ENCODE measurements at regions not wholly inside any gene's neighbourhood (a gene's known extent, or its start where the extent isn't known, plus 50 kb on each side); places are given as distances from the start of the nearest gene placed in this dataset.
"Not testable (repeated sequence)": the region's sequence is repeated elsewhere in the genome, so short reads cannot be mapped to it uniquely, and the experiment has no call there.

DNA sequence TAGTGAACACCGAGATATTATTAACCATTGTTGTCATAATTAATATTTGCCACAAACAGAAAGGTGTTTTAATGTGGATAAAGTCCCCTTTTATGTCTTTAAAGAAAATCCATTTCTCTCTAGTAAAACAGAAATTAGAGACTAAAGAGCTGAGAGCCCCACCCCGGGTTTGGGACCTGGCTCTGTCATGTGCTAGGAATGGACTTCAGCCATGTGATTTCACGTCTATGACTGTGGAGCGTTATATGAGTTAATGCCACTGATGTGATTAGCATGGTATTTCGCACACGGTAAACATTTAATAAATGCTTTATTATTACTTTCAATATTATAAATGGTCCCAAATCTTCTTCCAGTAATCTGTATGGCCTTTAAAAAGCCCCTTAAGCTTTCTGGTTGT is 205.0 kb upstream of the NFIA start:
- Histone ChIP-seq H3K27ac (ENCODE audit: low read length) (no peak overlapping the region), H3K9me3 (ENCODE audit: control insufficient read depth, insufficient read depth, low read length) (no peaks in the 10 kb centered on the region), H3K4me1 (ENCODE audit: control insufficient read depth, insufficient read depth, low read length) (no peaks in the 10 kb centered on the region), H3K27me3 (ENCODE audit: control insufficient read depth, insufficient read depth, low read length) (no peaks in the 10 kb centered on the region), H3K36me3 (ENCODE audit: control insufficient read depth, insufficient read depth, low read length) (no peaks in the 10 kb centered on the region), H3K4me3 (ENCODE audit: low read length) (no peak overlapping the region)
- no peaks in the 10 kb centered on the region for H3K4me1 Mint-ChIP-seq
- WGBS (ENCODE audit: insufficient coverage): 89% methylated on average over 3 of the region's 6 CpGs
- TF ChIP-seq, protein P1, sequence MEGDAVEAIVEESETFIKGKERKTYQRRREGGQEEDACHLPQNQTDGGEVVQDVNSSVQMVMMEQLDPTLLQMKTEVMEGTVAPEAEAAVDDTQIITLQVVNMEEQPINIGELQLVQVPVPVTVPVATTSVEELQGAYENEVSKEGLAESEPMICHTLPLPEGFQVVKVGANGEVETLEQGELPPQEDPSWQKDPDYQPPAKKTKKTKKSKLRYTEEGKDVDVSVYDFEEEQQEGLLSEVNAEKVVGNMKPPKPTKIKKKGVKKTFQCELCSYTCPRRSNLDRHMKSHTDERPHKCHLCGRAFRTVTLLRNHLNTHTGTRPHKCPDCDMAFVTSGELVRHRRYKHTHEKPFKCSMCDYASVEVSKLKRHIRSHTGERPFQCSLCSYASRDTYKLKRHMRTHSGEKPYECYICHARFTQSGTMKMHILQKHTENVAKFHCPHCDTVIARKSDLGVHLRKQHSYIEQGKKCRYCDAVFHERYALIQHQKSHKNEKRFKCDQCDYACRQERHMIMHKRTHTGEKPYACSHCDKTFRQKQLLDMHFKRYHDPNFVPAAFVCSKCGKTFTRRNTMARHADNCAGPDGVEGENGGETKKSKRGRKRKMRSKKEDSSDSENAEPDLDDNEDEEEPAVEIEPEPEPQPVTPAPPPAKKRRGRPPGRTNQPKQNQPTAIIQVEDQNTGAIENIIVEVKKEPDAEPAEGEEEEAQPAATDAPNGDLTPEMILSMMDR (IDR thresholded peaks at IDR 0.05): no peak
- DNase-seq (no peak), ATAC-seq (no peak)
- no peak overlapping the region for H3K27ac Mint-ChIP-seq
- peaks cover 0 to 2% of the 10 kb centered on the region in 2 donors for H3K9me3 Mint-ChIP-seq
- intact Hi-C loops (cut with micrococcal nuclease): no loop called here
- H3K4me3 Mint-ChIP-seq: no peak overlapping the region
- H3K36me3 Mint-ChIP-seq: no peaks in the 10 kb centered on the region
- H3K27me3 Mint-ChIP-seq (ENCODE audit: low read depth in 2 of 2): peaks cover 9 to 12% of the 10 kb centered on the region in 2 donors

DNA sequence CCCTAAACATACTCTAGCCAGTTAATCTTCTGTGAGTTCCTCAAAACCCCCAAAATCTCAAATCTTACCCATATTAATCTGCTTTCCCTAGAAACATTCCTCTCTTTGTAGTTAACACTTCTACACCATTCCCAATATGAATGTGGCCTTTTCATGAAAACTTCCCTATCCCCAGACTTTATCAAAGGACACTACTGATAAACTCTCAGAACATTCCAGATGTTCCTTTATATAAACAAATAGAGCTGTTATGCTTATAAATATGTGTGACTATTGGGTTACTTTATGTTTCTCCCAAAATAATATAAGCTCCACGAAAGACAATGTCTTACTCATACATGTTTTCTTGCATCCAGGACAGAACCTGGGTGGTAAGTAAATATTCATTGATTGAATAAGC is 205.4 kb upstream of the NFIA start:
- Mint-ChIP-seq H3K36me3 (no peaks in the 10 kb centered on the region), H3K4me3 (no peak overlapping the region), H3K9me3 (peaks cover 0 to 2% of the 10 kb centered on the region in 2 donors), H3K4me1 (no peaks in the 10 kb centered on the region), H3K27ac (no peak overlapping the region), H3K27me3 (ENCODE audit: low read depth in 2 of 2) (peaks cover 9 to 12% of the 10 kb centered on the region in 2 donors)
- Histone ChIP-seq H3K27me3 (ENCODE audit: control insufficient read depth, insufficient read depth, low read length) (no peaks in the 10 kb centered on the region), H3K4me3 (ENCODE audit: low read length) (no peak overlapping the region), H3K9me3 (ENCODE audit: control insufficient read depth, insufficient read depth, low read length) (no peaks in the 10 kb centered on the region), H3K27ac (ENCODE audit: low read length) (no peak overlapping the region), H3K4me1 (ENCODE audit: control insufficient read depth, insufficient read depth, low read length) (no peaks in the 10 kb centered on the region), H3K36me3 (ENCODE audit: control insufficient read depth, insufficient read depth, low read length) (no peaks in the 10 kb centered on the region)
- TF ChIP-seq, protein P1 (IDR thresholded peaks at IDR 0.05): no peak
- no CpG with 5 or more reads among the region's 1 CpG for WGBS (ENCODE audit: insufficient coverage)
- no peak for DNase-seq
- ATAC-seq: no peak
- intact Hi-C loops (cut with micrococcal nuclease): no loop called here

DNA sequence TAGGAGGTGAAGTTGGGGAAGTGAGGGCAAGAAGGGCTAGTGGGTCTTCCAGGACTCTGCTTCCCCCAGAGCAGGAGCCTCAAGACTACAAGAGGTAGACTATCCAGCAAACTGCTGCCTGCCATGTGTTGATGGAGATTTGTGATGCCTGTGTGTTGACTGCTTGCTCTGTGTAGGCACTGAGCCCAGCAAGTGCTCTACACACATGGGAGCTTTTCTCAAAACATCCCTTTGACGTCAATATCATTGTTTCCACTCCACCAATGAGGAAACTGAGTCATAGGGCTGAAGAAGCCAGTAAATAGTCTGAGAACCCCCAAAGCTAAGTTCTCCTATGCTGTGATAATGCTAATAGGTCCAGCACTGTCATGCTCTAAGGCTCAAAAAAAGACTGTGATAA is 207.2 kb upstream of the NFIA start:
- Histone ChIP-seq H3K4me3 (ENCODE audit: low read length) (no peak overlapping the region), H3K27ac (ENCODE audit: low read length) (no peak overlapping the region), H3K4me1 (ENCODE audit: control insufficient read depth, insufficient read depth, low read length) (no peaks in the 10 kb centered on the region), H3K36me3 (ENCODE audit: control insufficient read depth, insufficient read depth, low read length) (no peaks in the 10 kb centered on the region), H3K27me3 (ENCODE audit: control insufficient read depth, insufficient read depth, low read length) (no peaks in the 10 kb centered on the region), H3K9me3 (ENCODE audit: control insufficient read depth, insufficient read depth, low read length) (no peaks in the 10 kb centered on the region)
- no peaks in the 10 kb centered on the region for H3K9me3 Mint-ChIP-seq
- intact Hi-C loops (cut with micrococcal nuclease): no loop called here
- DNase-seq (no peak), ATAC-seq (no peak)
- H3K4me3 Mint-ChIP-seq: no peak overlapping the region
- peaks cover 5 to 8% of the 10 kb centered on the region in 2 donors for H3K27me3 Mint-ChIP-seq (ENCODE audit: low read depth in 2 of 2)
- no peaks in the 10 kb centered on the region for H3K36me3 Mint-ChIP-seq
- H3K27ac Mint-ChIP-seq: no peak overlapping the region
- TF ChIP-seq, protein P1 (IDR thresholded peaks at IDR 0.05): no peak
- 88% methylated on average over 1 of the region's 1 CpG for WGBS (ENCODE audit: insufficient coverage)
- no peaks in the 10 kb centered on the region for H3K4me1 Mint-ChIP-seq

DNA sequence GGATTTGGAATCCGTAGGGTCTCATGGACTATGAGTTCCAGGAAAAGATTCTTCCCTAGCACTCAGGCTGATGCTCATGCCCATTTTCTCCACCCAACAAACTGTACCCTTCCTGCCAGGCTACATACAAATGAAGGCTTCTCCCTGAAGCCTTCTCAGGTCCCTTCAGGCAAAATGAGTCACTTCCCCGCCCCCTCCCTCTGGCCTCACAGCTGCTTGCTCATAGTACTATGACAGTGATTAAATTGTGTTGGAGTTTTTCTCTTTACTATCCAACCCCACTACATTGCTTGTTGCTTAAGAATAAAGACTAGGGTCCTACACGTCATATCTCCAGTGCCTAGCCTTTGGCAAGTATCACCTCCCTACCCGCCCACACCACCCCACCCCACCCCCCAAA is 207.6 kb upstream of the NFIA start:
- Mint-ChIP-seq H3K4me1 (no peaks in the 10 kb centered on the region), H3K27me3 (ENCODE audit: low read depth in 2 of 2) (peaks cover 5 to 9% of the 10 kb centered on the region in 2 donors), H3K4me3 (no peak overlapping the region), H3K9me3 (no peaks in the 10 kb centered on the region), H3K27ac (no peak overlapping the region), H3K36me3 (no peaks in the 10 kb centered on the region)
- no peak for DNase-seq
- H3K27me3 ChIP-seq (ENCODE audit: control insufficient read depth, insufficient read depth, low read length): no peaks in the 10 kb centered on the region
- TF ChIP-seq, protein P1 (IDR thresholded peaks at IDR 0.05): no peak
- no peak overlapping the region for H3K27ac ChIP-seq (ENCODE audit: low read length)
- no peak overlapping the region for H3K4me3 ChIP-seq (ENCODE audit: low read length)
- no peaks in the 10 kb centered on the region for H3K36me3 ChIP-seq (ENCODE audit: control insufficient read depth, insufficient read depth, low read length)
- H3K9me3 ChIP-seq (ENCODE audit: control insufficient read depth, insufficient read depth, low read length): no peaks in the 10 kb centered on the region
- H3K4me1 ChIP-seq (ENCODE audit: control insufficient read depth, insufficient read depth, low read length): no peaks in the 10 kb centered on the region
- intact Hi-C loops (cut with micrococcal nuclease): no loop called here
- 93% methylated on average over 1 of the region's 4 CpGs for WGBS (ENCODE audit: insufficient coverage)
- ATAC-seq: no peak

DNA sequence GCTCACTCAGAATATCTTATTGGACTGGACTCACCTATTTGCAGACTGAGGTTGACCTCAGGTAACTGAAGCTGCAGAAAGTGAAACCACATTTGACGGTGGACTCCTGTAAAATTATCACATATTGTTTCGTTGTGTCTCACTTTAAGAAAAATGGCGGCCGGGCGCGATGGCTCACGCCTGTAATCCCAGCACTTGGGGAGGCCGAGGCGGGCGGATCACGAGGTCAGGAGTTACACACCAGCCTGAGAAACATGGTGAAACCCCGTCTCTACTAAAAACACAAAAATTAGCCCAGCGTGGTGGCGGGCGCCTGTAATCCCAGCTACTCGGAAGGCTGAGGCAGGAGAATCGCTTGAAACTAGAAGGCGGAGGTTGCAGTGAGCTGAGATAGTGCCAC is 209.0 kb upstream of the NFIA start:
- H3K27ac Mint-ChIP-seq; ATAC-seq; H3K9me3 Mint-ChIP-seq; H3K4me1 Mint-ChIP-seq; intact Hi-C loops (cut with micrococcal nuclease); H3K36me3 Mint-ChIP-seq; H3K27me3 Mint-ChIP-seq (ENCODE audit: low read depth in 2 of 2); H3K27me3 ChIP-seq (ENCODE audit: control insufficient read depth, insufficient read depth, low read length); H3K9me3 ChIP-seq (ENCODE audit: control insufficient read depth, insufficient read depth, low read length); H3K27ac ChIP-seq (ENCODE audit: low read length); H3K4me3 Mint-ChIP-seq; H3K36me3 ChIP-seq (ENCODE audit: control insufficient read depth, insufficient read depth, low read length); DNase-seq; H3K4me1 ChIP-seq (ENCODE audit: control insufficient read depth, insufficient read depth, low read length); H3K4me3 ChIP-seq (ENCODE audit: low read length): not testable (repeated sequence)
- WGBS (ENCODE audit: insufficient coverage): 95% methylated on average over 18 of the region's 18 CpGs
